ENCODE measurements at regions not wholly inside any gene's neighbourhood (a gene's known extent, or its start where the extent isn't known, plus 50 kb on each side); places are given as distances from the start of the nearest gene placed in this dataset.

GRCh38 chr3:82194870-82195269, 433.4 kb upstream of the GBE1 start:
- TF ChIP-seq CTCF (conservative IDR thresholded peaks at IDR 0.05) (no peak), ZFX (IDR thresholded peaks at IDR 0.05) (no peak)
